Stimulated activated CD4-positive, alpha-beta T cell treated with anti-CD3 and anti-CD28 coated beads, TNF-alpha, amount 100 ng/mL, for 48 hours (primary cell): ENCODE measurements at regions not wholly inside any gene's neighbourhood (a gene's known extent, or its start where the extent isn't known, plus 50 kb on each side); places are given as distances from the start of the nearest gene placed in this dataset.

Source experiments
- DNase-seq, 3 donors: peaks; one replicate each; pipeline ENCODE4 v3.0.0-alpha.2; 2020; ENCODE audit warnings: low read depth in 3 of 3

GRCh38 chr17:5635949-5636348 lies 51.6 kb upstream of the NLRP1 start:
- no peak for DNase-seq

GRCh38 chr17:5638596-5638995 lies 54.3 kb upstream of the NLRP1 start:
- no peak for DNase-seq

GRCh38 chr17:5640726-5641125 lies 56.4 kb upstream of the NLRP1 start:
- no peak for DNase-seq

- no peak for DNase-seq
Measured at GRCh38 chr17:5642752-5643151, 58.4 kb upstream of the NLRP1 start.

GRCh38 chr17:5644065-5644464 lies 59.8 kb upstream of the NLRP1 start:
- DNase-seq = no peak

GRCh38 chr17:5651348-5651747 lies 67.0 kb upstream of the NLRP1 start:
- no peak for DNase-seq

- no peak for DNase-seq
Measured at GRCh38 chr17:5661491-5662125, 77.3 kb upstream of the NLRP1 start.

GRCh38 chr17:5662409-5663085 lies 78.2 kb upstream of the NLRP1 start:
- no peak for DNase-seq

- DNase-seq = no peak
Measured at GRCh38 chr17:5665164-5665563, 80.9 kb upstream of the NLRP1 start.

- DNase-seq = no peak
Measured at GRCh38 chr17:5667871-5668270, 83.6 kb upstream of the NLRP1 start.

- no peak for DNase-seq
Measured at GRCh38 chr17:5668557-5669138, 84.3 kb upstream of the NLRP1 start.

GRCh38 chr17:5669191-5669590 lies 84.9 kb upstream of the NLRP1 start:
- no peak for DNase-seq

GRCh38 chr17:5672141-5672540 lies 87.8 kb upstream of the NLRP1 start:
- DNase-seq = no peak

- DNase-seq = no peak
Measured at GRCh38 chr17:5672815-5673430, 88.6 kb upstream of the NLRP1 start.

- no peak for DNase-seq
Measured at GRCh38 chr17:5675625-5676421, 91.5 kb upstream of the NLRP1 start.

GRCh38 chr17:5677620-5678019 lies 93.3 kb upstream of the NLRP1 start:
- no peak for DNase-seq

- DNase-seq = no peak
Measured at GRCh38 chr17:5678171-5678570, 93.9 kb upstream of the NLRP1 start.

GRCh38 chr17:5680766-5681165 lies 96.5 kb upstream of the NLRP1 start:
- DNase-seq = no peak

- no peak for DNase-seq
Measured at GRCh38 chr17:5683241-5683640, 98.9 kb upstream of the NLRP1 start.

GRCh38 chr17:5686074-5686635 lies 101.8 kb upstream of the NLRP1 start:
- DNase-seq = no peak

GRCh38 chr17:5687646-5688045 lies 103.3 kb upstream of the NLRP1 start:
- DNase-seq = no peak

GRCh38 chr17:5693821-5694220 lies 109.5 kb upstream of the NLRP1 start:
- no peak for DNase-seq
